WTC11 (cell line): ENCODE measurements at regions not wholly inside any gene's neighbourhood (a gene's known extent, or its start where the extent isn't known, plus 50 kb on each side); places are given as distances from the start of the nearest gene placed in this dataset.
A peak's percentile ranks its signal among the peaks of the same experiment; 100 is the strongest.

Experiments
- ATAC-seq: fragments of 200-7000 bp; cut with Tn5 transposase; 2 replicates; pipeline ENCODE4 v1.10.0; 2021; ENCODE audit warnings: mild to moderate bottlenecking, moderate library complexity
- CTCF ChIA-PET: fragments of 300-600 bp; sonication (Branson Sonifier 250); formaldehyde crosslinking; loops from one replicate; lab custom pipeline; 2021; ENCODE audit warnings: antibody characterized with exemption; lab: Charles Lee
- POLR2A ChIA-PET: fragments of 350-600 bp; sonication (Branson Sonifier 250); formaldehyde crosslinking; loops from one replicate; lab custom pipeline; 2021; ENCODE audit warnings: antibody characterized with exemption; lab: Charles Lee
- DNase-seq: peaks from one replicate; pipeline ENCODE4 v3.0.0; 2021; ENCODE audit warnings: low spot score
- H3K27ac Mint-ChIP-seq: 2 replicates; pipeline ENCODE4 v1.8.0; 2021; ENCODE audit warnings: mixed read lengths
- H3K27me3 Mint-ChIP-seq: 2 replicates; pipeline ENCODE4 v1.8.0; 2021; ENCODE audit warnings: low read depth, mild to moderate bottlenecking, moderate library complexity, mixed read lengths
- H3K36me3 Mint-ChIP-seq: 2 replicates; pipeline ENCODE4 v1.8.0; 2021; ENCODE audit warnings: mixed read lengths
- H3K4me1 Mint-ChIP-seq: 2 replicates; pipeline ENCODE4 v1.8.0; 2022; ENCODE audit warnings: mixed read lengths
- H3K4me3 Mint-ChIP-seq: 2 replicates; pipeline ENCODE4 v1.8.0; 2021; ENCODE audit warnings: mild to moderate bottlenecking, moderate library complexity, mixed read lengths
- H3K9me3 Mint-ChIP-seq: 2 replicates; pipeline ENCODE4 v1.8.0; 2021; ENCODE audit warnings: mixed read lengths
- CREB1 ChIP-seq: sonication (generic); formaldehyde crosslinking; IDR thresholded peaks from 2 replicates; pipeline ENCODE4 v1.8.0; 2023; ENCODE audit warnings: mild to moderate bottlenecking, missing genetic modification reagents
- ETV6 ChIP-seq: sonication (generic); formaldehyde crosslinking; IDR thresholded peaks from 2 replicates; pipeline ENCODE4 v1.8.1; 2022; ENCODE audit warnings: mild to moderate bottlenecking, missing genetic modification reagents
- GRHL2 ChIP-seq: fragments of 250-450 bp; sonication (Bioruptor Pico); IDR thresholded peaks from 2 replicates; pipeline ENCODE4 v1.8.0; 2022; ENCODE audit warnings: mild to moderate bottlenecking, moderate library complexity; ENCODE audit not compliant: insufficient replicate concordance, severe bottlenecking
- NFATC4 ChIP-seq: fragments of 250-450 bp; sonication (Bioruptor Pico); IDR thresholded peaks from 2 replicates; pipeline ENCODE4 v1.9.0; 2021; ENCODE audit warnings: mild to moderate bottlenecking
- NR1H2 ChIP-seq: sonication (generic); formaldehyde crosslinking; IDR thresholded peaks from 2 replicates; pipeline ENCODE4 v1.9.0; 2021; ENCODE audit warnings: mild to moderate bottlenecking, moderate library complexity, missing genetic modification reagents
- OVOL2 ChIP-seq: fragments of 250-450 bp; sonication (Bioruptor Pico); IDR thresholded peaks from 2 replicates; pipeline ENCODE4 v1.9.0; 2021; ENCODE audit warnings: mild to moderate bottlenecking, borderline replicate concordance
- RORB ChIP-seq: fragments of 250-450 bp; sonication (Bioruptor Pico); IDR thresholded peaks from 2 replicates; pipeline ENCODE4 v1.9.0; 2021; ENCODE audit warnings: mild to moderate bottlenecking
- TCF7 ChIP-seq: sonication (generic); formaldehyde crosslinking; IDR thresholded peaks from 2 replicates; pipeline ENCODE4 v1.8.0; 2022; ENCODE audit warnings: mild to moderate bottlenecking, low read depth, missing genetic modification reagents, moderate library complexity
- ZNF138 ChIP-seq: sonication (generic); formaldehyde crosslinking; conservative IDR thresholded peaks from 2 replicates; pipeline ENCODE4 v1.8.1; 2022; ENCODE audit warnings: mild to moderate bottlenecking, moderate library complexity, missing genetic modification reagents
- ZNF317 ChIP-seq: sonication (generic); formaldehyde crosslinking; IDR thresholded peaks from 2 replicates; pipeline ENCODE4 v1.8.1; 2023; ENCODE audit warnings: low read depth, mild to moderate bottlenecking, moderate library complexity, missing genetic modification reagents, borderline replicate concordance
- ZNF416 ChIP-seq: fragments of 250-450 bp; sonication (Bioruptor Pico); IDR thresholded peaks from 2 replicates; pipeline ENCODE4 v1.9.0; 2021; ENCODE audit warnings: mild to moderate bottlenecking, inconsistent platforms
- TF ChIP-seq, protein P1 (sequence below): sonication (generic); formaldehyde crosslinking; IDR thresholded peaks from 2 replicates; pipeline ENCODE4 v1.8.1; 2023; ENCODE audit warnings: mild to moderate bottlenecking, moderate library complexity, missing genetic modification reagents
- TF ChIP-seq, protein P2 (sequence below): sonication (generic); formaldehyde crosslinking; conservative IDR thresholded peaks from 2 replicates; pipeline ENCODE4 v1.8.1; 2023; ENCODE audit warnings: mild to moderate bottlenecking, low read depth, missing genetic modification reagents, moderate library complexity
- TF ChIP-seq, protein P3 (sequence below): sonication (generic); formaldehyde crosslinking; conservative IDR thresholded peaks from 2 replicates; pipeline ENCODE4 v1.8.1; 2022; ENCODE audit warnings: mild to moderate bottlenecking, missing genetic modification reagents
- TF ChIP-seq, protein P4 (sequence below): sonication (generic); formaldehyde crosslinking; IDR thresholded peaks from 2 replicates; pipeline ENCODE4 v1.8.1; 2022; ENCODE audit warnings: missing genetic modification reagents, borderline replicate concordance
- TF ChIP-seq, protein P5 (sequence below): sonication (generic); formaldehyde crosslinking; IDR thresholded peaks from 2 replicates; pipeline ENCODE4 v1.8.0; 2022; ENCODE audit warnings: mild to moderate bottlenecking, missing genetic modification reagents
- TF ChIP-seq, protein P6 (sequence below): sonication (generic); formaldehyde crosslinking; IDR thresholded peaks from 2 replicates; pipeline ENCODE4 v1.8.1; 2023; ENCODE audit warnings: mild to moderate bottlenecking, missing genetic modification reagents
- TF ChIP-seq, protein P7 (sequence below): sonication (generic); formaldehyde crosslinking; IDR thresholded peaks from 2 replicates; pipeline ENCODE4 v1.8.1; 2023; ENCODE audit warnings: mild to moderate bottlenecking, missing genetic modification reagents, moderate library complexity

DNA sequence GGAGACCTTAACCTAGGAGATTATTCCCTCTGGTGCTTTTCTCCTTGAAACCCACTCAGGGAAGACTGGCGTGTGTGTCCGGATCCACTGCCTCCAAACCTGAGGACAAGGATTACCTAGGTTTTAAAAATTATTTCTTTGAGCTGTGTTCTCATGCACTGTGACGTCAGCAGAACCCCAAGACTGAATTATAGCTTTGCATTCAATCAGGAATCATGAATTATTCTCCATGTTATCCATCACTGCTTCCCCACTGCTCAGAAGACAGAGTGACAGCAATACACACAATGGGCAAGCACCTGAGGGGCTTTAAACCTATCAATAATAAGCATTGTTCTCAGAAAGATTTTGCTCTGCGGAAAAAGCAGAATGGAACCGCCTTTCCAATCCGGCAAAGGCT is 253.2 kb upstream of the FOXD3 start:
- CTCF ChIA-PET: interaction anchor here (1.0 kb wide), 1 partner anchor 105 kb away, joined by 3 read pairs; no protein-coding TSS in a partner anchor
- H3K4me3 Mint-ChIP-seq: no peak overlapping the region
- ATAC-seq: no peak
- POLR2A ChIA-PET: no interaction called here
- TF ChIP-seq NR1H2 (CRISPR knock-in tag) (no peak), RORB (CRISPR knock-in tag) (no peak), CREB1 (no peak), NFATC4 (CRISPR knock-in tag) (no peak), ETV6 (CRISPR knock-in tag) (no peak), ZNF416 (CRISPR knock-in tag) (no peak)
- TF ChIP-seq, protein P1, sequence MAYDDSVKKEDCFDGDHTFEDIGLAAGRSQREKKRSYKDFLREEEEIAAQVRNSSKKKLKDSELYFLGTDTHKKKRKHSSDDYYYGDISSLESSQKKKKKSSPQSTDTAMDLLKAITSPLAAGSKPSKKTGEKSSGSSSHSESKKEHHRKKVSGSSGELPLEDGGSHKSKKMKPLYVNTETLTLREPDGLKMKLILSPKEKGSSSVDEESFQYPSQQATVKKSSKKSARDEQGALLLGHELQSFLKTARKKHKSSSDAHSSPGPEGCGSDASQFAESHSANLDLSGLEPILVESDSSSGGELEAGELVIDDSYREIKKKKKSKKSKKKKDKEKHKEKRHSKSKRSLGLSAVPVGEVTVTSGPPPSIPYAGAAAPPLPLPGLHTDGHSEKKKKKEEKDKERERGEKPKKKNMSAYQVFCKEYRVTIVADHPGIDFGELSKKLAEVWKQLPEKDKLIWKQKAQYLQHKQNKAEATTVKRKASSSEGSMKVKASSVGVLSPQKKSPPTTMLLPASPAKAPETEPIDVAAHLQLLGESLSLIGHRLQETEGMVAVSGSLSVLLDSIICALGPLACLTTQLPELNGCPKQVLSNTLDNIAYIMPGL (CRISPR knock-in tag): no peak
- TF ChIP-seq, protein P2, sequence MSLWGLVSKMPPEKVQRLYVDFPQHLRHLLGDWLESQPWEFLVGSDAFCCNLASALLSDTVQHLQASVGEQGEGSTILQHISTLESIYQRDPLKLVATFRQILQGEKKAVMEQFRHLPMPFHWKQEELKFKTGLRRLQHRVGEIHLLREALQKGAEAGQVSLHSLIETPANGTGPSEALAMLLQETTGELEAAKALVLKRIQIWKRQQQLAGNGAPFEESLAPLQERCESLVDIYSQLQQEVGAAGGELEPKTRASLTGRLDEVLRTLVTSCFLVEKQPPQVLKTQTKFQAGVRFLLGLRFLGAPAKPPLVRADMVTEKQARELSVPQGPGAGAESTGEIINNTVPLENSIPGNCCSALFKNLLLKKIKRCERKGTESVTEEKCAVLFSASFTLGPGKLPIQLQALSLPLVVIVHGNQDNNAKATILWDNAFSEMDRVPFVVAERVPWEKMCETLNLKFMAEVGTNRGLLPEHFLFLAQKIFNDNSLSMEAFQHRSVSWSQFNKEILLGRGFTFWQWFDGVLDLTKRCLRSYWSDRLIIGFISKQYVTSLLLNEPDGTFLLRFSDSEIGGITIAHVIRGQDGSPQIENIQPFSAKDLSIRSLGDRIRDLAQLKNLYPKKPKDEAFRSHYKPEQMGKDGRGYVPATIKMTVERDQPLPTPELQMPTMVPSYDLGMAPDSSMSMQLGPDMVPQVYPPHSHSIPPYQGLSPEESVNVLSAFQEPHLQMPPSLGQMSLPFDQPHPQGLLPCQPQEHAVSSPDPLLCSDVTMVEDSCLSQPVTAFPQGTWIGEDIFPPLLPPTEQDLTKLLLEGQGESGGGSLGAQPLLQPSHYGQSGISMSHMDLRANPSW (CRISPR knock-in tag): no peak
- TF ChIP-seq, protein P3, sequence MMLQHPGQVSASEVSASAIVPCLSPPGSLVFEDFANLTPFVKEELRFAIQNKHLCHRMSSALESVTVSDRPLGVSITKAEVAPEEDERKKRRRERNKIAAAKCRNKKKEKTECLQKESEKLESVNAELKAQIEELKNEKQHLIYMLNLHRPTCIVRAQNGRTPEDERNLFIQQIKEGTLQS (CRISPR knock-in tag): no peak
- TF ChIP-seq, protein P4, sequence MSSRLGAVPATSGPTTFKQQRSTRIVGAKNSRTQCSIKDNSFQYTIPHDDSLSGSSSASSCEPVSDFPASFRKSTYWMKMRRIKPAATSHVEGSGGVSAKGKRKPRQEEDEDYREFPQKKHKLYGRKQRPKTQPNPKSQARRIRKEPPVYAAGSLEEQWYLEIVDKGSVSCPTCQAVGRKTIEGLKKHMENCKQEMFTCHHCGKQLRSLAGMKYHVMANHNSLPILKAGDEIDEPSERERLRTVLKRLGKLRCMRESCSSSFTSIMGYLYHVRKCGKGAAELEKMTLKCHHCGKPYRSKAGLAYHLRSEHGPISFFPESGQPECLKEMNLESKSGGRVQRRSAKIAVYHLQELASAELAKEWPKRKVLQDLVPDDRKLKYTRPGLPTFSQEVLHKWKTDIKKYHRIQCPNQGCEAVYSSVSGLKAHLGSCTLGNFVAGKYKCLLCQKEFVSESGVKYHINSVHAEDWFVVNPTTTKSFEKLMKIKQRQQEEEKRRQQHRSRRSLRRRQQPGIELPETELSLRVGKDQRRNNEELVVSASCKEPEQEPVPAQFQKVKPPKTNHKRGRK (CRISPR knock-in tag): no peak
- TF ChIP-seq, protein P5, sequence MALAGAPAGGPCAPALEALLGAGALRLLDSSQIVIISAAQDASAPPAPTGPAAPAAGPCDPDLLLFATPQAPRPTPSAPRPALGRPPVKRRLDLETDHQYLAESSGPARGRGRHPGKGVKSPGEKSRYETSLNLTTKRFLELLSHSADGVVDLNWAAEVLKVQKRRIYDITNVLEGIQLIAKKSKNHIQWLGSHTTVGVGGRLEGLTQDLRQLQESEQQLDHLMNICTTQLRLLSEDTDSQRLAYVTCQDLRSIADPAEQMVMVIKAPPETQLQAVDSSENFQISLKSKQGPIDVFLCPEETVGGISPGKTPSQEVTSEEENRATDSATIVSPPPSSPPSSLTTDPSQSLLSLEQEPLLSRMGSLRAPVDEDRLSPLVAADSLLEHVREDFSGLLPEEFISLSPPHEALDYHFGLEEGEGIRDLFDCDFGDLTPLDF (CRISPR knock-in tag): no peak
- H3K27ac Mint-ChIP-seq: no peak overlapping the region
- no peaks in the 10 kb centered on the region for H3K36me3 Mint-ChIP-seq
- no peaks in the 10 kb centered on the region for H3K9me3 Mint-ChIP-seq
- H3K27me3 Mint-ChIP-seq: peaks cover 20% of the 10 kb centered on the region
- peaks cover 17% of the 10 kb centered on the region for H3K4me1 Mint-ChIP-seq
- no peak for DNase-seq

DNA sequence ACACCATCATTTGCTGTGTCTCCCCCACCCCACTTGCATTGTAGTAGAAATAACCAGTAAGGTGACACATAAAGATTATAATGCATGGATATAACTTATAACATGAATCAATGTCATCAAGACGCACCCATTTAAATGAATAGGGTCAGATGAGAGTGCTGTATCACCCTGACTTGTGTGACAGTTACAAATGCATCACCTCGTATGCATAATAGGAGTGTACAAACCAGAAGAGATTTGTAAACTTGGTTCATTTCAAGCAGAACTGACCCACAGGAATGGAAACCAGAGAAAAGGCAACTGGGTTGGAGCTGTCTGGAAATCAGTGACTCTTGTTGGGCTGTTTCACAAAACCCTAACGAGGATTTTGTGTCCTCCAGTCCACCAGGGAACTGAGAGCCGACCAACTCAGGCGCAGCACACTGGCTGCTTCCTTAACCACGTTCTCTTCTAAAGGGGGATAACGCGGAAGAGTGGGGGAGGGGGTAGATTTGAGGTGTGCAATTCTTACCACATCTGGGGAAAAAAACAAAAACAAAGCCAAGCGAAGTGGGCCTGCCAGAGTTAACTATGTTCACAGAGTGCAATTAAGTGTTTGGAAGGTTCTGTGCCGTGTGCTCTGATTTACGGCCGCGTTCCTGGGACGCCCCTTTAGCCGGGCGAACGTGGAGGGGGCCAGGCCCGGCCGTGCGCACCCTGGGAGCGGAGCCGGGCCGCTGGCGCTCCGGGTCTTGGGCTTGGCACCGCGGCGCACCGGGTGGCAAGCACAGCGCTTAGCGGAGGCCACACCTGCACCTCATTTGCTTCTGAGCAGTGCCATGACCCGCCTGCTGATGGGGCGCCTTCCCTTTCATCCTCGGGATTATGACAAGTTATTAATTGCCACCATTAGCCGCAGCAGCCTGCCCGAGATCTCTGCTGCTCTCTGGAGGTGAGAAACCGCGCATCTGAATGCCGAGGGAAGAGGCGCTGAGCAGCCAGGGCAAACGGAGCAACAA is 248.8 kb upstream of the FOXD3 start:
- ChIA-PET POLR2A (no interaction called here), CTCF (interaction anchor here (1.0 to 1.2 kb wide), 2 partner anchors 13 to 14 kb away, joined by 3 to 4 read pairs; no protein-coding TSS in a partner anchor)
- ATAC-seq: peak; percentile 86
- peaks cover 9% of the 10 kb centered on the region; the same call in 1 of the 2 replicates for H3K9me3 Mint-ChIP-seq
- H3K36me3 Mint-ChIP-seq: no peaks in the 10 kb centered on the region
- peak overlapping the region; percentile 72 for H3K4me3 Mint-ChIP-seq
- peaks cover 20% of the 10 kb centered on the region for H3K4me1 Mint-ChIP-seq
- DNase-seq: peak; percentile 43
- peaks cover 42% of the 10 kb centered on the region for H3K27me3 Mint-ChIP-seq
- H3K27ac Mint-ChIP-seq: no peak overlapping the region
- TF ChIP-seq OVOL2 (no peak), TCF7 (no peak), ZNF138 (CRISPR knock-in tag) (no peak), GRHL2 (no peak), ZNF317 (no peak)
- TF ChIP-seq, protein P6, sequence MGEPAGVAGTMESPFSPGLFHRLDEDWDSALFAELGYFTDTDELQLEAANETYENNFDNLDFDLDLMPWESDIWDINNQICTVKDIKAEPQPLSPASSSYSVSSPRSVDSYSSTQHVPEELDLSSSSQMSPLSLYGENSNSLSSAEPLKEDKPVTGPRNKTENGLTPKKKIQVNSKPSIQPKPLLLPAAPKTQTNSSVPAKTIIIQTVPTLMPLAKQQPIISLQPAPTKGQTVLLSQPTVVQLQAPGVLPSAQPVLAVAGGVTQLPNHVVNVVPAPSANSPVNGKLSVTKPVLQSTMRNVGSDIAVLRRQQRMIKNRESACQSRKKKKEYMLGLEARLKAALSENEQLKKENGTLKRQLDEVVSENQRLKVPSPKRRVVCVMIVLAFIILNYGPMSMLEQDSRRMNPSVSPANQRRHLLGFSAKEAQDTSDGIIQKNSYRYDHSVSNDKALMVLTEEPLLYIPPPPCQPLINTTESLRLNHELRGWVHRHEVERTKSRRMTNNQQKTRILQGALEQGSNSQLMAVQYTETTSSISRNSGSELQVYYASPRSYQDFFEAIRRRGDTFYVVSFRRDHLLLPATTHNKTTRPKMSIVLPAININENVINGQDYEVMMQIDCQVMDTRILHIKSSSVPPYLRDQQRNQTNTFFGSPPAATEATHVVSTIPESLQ (CRISPR knock-in tag): no peak
- TF ChIP-seq, protein P7, sequence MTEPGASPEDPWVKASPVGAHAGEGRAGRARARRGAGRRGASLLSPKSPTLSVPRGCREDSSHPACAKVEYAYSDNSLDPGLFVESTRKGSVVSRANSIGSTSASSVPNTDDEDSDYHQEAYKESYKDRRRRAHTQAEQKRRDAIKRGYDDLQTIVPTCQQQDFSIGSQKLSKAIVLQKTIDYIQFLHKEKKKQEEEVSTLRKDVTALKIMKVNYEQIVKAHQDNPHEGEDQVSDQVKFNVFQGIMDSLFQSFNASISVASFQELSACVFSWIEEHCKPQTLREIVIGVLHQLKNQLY (CRISPR knock-in tag): no peak
- TF ChIP-seq, protein P1 (CRISPR knock-in tag): 0 out of 2 replicates have a peak, but pooled peaks have one; percentile 59
